Mammary epithelial cell (primary cell): ENCODE measurements at regions not wholly inside any gene's neighbourhood (a gene's known extent, or its start where the extent isn't known, plus 50 kb on each side); places are given as distances from the start of the nearest gene placed in this dataset.

Experiments used
- EZH2 ChIP-seq: IDR thresholded peaks from 2 replicates; pipeline ENCODE4 v1.6.1; 2012; ENCODE audit warnings: low read length, inconsistent platforms, borderline replicate concordance
- TF ChIP-seq, protein P1 (sequence below), 2 donors: IDR thresholded peaks in 1 of 2; conservative IDR thresholded peaks in 1 of 2; 2 replicates each; pipeline ENCODE4 v1.5.1; 2011 to 2012; ENCODE audit warnings: inconsistent platforms in 2 of 2, low read length in 2 of 2, mild to moderate bottlenecking in 2 of 2, control low read depth in 1 of 2, low read depth in 1 of 2; ENCODE audit not compliant: insufficient read depth in 1 of 2; ENCODE audit errors: extremely low read depth in 1 of 2

DNA sequence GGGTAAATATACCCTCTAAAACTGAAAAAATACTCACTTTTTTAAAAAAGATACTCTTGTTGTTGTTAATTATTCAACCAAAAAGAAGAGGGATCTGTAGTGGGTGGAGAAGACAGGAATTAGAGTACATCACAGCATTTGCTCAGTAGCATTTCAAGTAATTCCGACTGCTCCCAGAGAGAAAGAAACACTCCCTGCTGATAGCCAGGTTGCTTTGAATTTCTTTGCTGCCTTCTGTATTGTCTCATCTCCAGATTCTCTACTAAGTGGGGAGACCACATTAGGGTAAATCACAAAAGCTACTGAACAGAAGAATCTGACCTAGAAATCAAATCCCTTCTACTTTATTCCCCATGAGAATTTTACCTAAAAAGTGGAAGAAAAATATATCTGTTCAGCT, 661.1 kb downstream of the BRINP3 start:
- TF ChIP-seq, protein P1, sequence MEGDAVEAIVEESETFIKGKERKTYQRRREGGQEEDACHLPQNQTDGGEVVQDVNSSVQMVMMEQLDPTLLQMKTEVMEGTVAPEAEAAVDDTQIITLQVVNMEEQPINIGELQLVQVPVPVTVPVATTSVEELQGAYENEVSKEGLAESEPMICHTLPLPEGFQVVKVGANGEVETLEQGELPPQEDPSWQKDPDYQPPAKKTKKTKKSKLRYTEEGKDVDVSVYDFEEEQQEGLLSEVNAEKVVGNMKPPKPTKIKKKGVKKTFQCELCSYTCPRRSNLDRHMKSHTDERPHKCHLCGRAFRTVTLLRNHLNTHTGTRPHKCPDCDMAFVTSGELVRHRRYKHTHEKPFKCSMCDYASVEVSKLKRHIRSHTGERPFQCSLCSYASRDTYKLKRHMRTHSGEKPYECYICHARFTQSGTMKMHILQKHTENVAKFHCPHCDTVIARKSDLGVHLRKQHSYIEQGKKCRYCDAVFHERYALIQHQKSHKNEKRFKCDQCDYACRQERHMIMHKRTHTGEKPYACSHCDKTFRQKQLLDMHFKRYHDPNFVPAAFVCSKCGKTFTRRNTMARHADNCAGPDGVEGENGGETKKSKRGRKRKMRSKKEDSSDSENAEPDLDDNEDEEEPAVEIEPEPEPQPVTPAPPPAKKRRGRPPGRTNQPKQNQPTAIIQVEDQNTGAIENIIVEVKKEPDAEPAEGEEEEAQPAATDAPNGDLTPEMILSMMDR (conservative IDR thresholded peaks at IDR 0.05 in 1 of 2, IDR thresholded peaks at IDR 0.05 in 1 of 2; ENCODE audit: extremely low read depth in 1 of 2, insufficient read depth in 1 of 2, low read depth in 1 of 2, low read length in 2 of 2), result no peak
- no peak for TF ChIP-seq EZH2
